Hepatocyte (in vitro differentiated cells): ENCODE measurements at regions not wholly inside any gene's neighbourhood (a gene's known extent, or its start where the extent isn't known, plus 50 kb on each side); places are given as distances from the start of the nearest gene placed in this dataset.

Experiments used
- DNase-seq: peaks from one replicate; pipeline ENCODE4 v3.0.0-alpha.2; 2016; ENCODE audit warnings: low spot score
- H2AFZ ChIP-seq: fragments of 200-600 bp; sonication (generic); 2 replicates; pipeline ENCODE4 v1.6.0; 2016; ENCODE audit warnings: antibody characterized with exemption, mild to moderate bottlenecking
- H3K27ac ChIP-seq: fragments of 200-600 bp; sonication (generic); 2 replicates; pipeline ENCODE4 v1.5.1; 2016; ENCODE audit warnings: mild to moderate bottlenecking
- H3K27me3 ChIP-seq: fragments of 200-600 bp; sonication (generic); 2 replicates; pipeline ENCODE4 v1.6.1; 2016
- H3K36me3 ChIP-seq: fragments of 200-600 bp; sonication (generic); replicated peaks from 2 replicates; pipeline ENCODE4 v1.5.1; 2016; ENCODE audit warnings: low read depth; ENCODE audit not compliant: insufficient read depth
- H3K4me1 ChIP-seq: fragments of 200-600 bp; sonication (generic); 2 replicates; pipeline ENCODE4 v1.5.1; 2016; ENCODE audit warnings: mild to moderate bottlenecking, moderate library complexity; ENCODE audit not compliant: insufficient read depth
- H3K4me2 ChIP-seq: fragments of 200-600 bp; sonication (generic); 2 replicates; pipeline ENCODE4 v1.6.0; 2016
- H3K4me3 ChIP-seq: fragments of 200-600 bp; sonication (generic); 2 replicates; pipeline ENCODE4 v1.5.1; 2016; ENCODE audit warnings: mild to moderate bottlenecking
- H3K79me2 ChIP-seq: fragments of 200-600 bp; sonication (generic); 2 replicates; pipeline ENCODE4 v1.6.0; 2017; ENCODE audit warnings: mild to moderate bottlenecking
- H3K9me2 ChIP-seq: fragments of 200-600 bp; sonication (generic); replicated peaks from 2 replicates; pipeline ENCODE4 v1.6.0; 2017; ENCODE audit warnings: mild to moderate bottlenecking; ENCODE audit not compliant: insufficient read depth
- H3K9me3 ChIP-seq: fragments of 200-600 bp; sonication (generic); 2 replicates; pipeline ENCODE4 v1.5.1; 2016; ENCODE audit warnings: low read depth, mild to moderate bottlenecking
- H4K20me1 ChIP-seq: fragments of 200-600 bp; sonication (generic); 2 replicates; pipeline ENCODE4 v1.6.0; 2016; ENCODE audit warnings: mild to moderate bottlenecking; ENCODE audit not compliant: insufficient read depth, poor library complexity, severe bottlenecking
- EZH2 ChIP-seq: fragments of 200-600 bp; sonication (generic); IDR thresholded peaks from 2 replicates; pipeline ENCODE4 v1.6.1; 2016; ENCODE audit warnings: antibody characterized with exemption, mild to moderate bottlenecking, borderline replicate concordance
- EZH2phosphoT487 ChIP-seq: fragments of 200-600 bp; sonication (generic); IDR thresholded peaks from one replicate; pipeline ENCODE4 v1.6.1; 2018; ENCODE audit warnings: antibody characterized with exemption, mild to moderate bottlenecking, low read depth, moderate library complexity; ENCODE audit not compliant: unreplicated experiment, severe bottlenecking
- WGBS: methylation state at CpG from one replicate; pipeline ENCODE4 v1.1.6; 2016; ENCODE audit warnings: low lambda C conversion rate; ENCODE audit errors: missing lambda C conversion rate; 5-methylcytosine and 5-hydroxymethylcytosine counted together
- TF ChIP-seq, protein P1 (sequence below): fragments of 200-600 bp; sonication (generic); IDR thresholded peaks from 2 replicates; pipeline ENCODE4 v1.5.1; 2016; ENCODE audit warnings: antibody characterized with exemption, mild to moderate bottlenecking; ENCODE audit not compliant: poor library complexity

DNA sequence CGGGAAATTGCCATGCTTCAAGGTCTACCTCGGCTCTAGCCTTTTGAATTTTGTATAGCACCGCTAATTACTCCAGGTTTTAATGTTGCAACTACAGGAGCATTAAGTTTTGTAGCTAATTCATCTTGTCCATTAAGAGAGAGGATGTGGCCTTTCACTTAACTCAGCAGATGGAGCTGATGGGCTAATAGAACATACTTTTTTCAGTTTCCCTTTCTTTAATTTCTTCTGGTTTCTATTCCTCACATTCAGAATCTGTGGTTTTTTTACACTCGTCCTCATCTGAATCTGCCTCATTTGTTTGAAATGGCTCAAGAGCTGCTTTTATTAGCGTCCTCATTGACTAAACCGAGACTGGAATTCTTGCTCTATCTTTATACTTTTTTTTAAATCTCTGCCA is 2085.7 kb upstream of the C9orf72 start:
- Histone ChIP-seq H3K36me3 (no peaks in the 10 kb centered on the region), H3K79me2 (no peaks in the 10 kb centered on the region), H3K27ac (no peak overlapping the region), H3K9me2 (no peaks in the 10 kb centered on the region), H2AFZ (no peak overlapping the region), H4K20me1 (no peaks in the 10 kb centered on the region), H3K4me1 (no peaks in the 10 kb centered on the region), H3K4me2 (no peak overlapping the region), H3K4me3 (no peak overlapping the region), H3K9me3 (no peaks in the 10 kb centered on the region), H3K27me3 (no peaks in the 10 kb centered on the region)
- WGBS: 87% methylated on average over 6 of the region's 6 CpGs
- TF ChIP-seq EZH2 (no peak), EZH2phosphoT487 (no peak)
- TF ChIP-seq, protein P1, sequence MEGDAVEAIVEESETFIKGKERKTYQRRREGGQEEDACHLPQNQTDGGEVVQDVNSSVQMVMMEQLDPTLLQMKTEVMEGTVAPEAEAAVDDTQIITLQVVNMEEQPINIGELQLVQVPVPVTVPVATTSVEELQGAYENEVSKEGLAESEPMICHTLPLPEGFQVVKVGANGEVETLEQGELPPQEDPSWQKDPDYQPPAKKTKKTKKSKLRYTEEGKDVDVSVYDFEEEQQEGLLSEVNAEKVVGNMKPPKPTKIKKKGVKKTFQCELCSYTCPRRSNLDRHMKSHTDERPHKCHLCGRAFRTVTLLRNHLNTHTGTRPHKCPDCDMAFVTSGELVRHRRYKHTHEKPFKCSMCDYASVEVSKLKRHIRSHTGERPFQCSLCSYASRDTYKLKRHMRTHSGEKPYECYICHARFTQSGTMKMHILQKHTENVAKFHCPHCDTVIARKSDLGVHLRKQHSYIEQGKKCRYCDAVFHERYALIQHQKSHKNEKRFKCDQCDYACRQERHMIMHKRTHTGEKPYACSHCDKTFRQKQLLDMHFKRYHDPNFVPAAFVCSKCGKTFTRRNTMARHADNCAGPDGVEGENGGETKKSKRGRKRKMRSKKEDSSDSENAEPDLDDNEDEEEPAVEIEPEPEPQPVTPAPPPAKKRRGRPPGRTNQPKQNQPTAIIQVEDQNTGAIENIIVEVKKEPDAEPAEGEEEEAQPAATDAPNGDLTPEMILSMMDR: no peak
- no peak for DNase-seq

DNA sequence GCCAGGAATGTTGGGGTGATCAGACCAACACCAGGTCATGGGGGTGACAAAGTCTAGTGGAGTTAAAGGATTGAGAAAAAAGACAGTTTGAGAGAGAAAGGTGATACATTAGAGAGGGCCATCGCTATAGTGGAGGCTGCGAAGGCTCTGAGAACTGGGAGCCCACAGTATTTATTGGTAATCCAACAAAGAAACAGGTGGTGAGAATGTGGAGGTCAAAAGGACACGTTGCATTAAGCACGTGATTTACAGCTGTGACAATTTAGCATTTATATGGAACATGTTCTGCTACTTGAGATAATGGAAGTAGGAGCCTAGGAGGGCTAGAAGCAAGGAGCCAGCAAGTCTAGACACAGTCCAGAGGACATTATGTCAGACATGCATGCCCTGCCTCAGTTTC is 2086.5 kb upstream of the C9orf72 start:
- Histone ChIP-seq H3K4me3 (no peak overlapping the region), H3K79me2 (no peaks in the 10 kb centered on the region), H3K9me3 (no peaks in the 10 kb centered on the region), H3K27me3 (no peaks in the 10 kb centered on the region), H2AFZ (no peak overlapping the region), H4K20me1 (no peaks in the 10 kb centered on the region), H3K27ac (no peak overlapping the region), H3K4me2 (no peak overlapping the region), H3K9me2 (no peaks in the 10 kb centered on the region), H3K36me3 (no peaks in the 10 kb centered on the region), H3K4me1 (no peaks in the 10 kb centered on the region)
- WGBS: 72% methylated on average over 4 of the region's 4 CpGs
- DNase-seq: no peak
- TF ChIP-seq EZH2: no peak

DNA sequence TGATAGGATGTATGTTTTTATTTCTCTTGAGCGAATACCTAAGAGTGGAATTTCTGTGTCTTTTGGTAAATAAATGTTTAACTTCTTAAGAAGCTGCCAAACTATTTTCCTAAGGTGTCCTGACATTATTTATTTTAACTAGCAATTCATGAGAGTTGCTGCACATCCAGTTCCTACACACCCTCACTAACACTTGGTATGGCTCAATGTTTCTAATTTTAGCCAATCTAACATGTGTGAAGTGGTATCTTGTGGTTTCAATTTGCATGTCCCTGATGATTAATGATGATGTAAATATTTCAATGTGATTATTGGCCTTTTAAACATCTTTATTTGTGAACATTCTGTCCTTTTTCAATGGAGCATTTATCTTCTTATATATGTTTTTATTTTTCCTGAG is 2095.5 kb upstream of the C9orf72 start:
- DNase-seq: no peak
- TF ChIP-seq EZH2phosphoT487 (no peak), EZH2 (no peak)
- TF ChIP-seq, protein P1: no peak
- no peak overlapping the region for H2AFZ ChIP-seq
- H3K4me1 ChIP-seq: no peaks in the 10 kb centered on the region
- no peaks in the 10 kb centered on the region for H3K9me2 ChIP-seq
- no peak overlapping the region for H3K27ac ChIP-seq
- no peaks in the 10 kb centered on the region for H3K79me2 ChIP-seq
- H4K20me1 ChIP-seq: no peaks in the 10 kb centered on the region
- H3K4me3 ChIP-seq: no peak overlapping the region
- no peaks in the 10 kb centered on the region for H3K9me3 ChIP-seq
- WGBS: 70% methylated on average over 1 of the region's 1 CpG
- no peaks in the 10 kb centered on the region for H3K27me3 ChIP-seq
- H3K4me2 ChIP-seq: no peak overlapping the region
- H3K36me3 ChIP-seq: no peaks in the 10 kb centered on the region

DNA sequence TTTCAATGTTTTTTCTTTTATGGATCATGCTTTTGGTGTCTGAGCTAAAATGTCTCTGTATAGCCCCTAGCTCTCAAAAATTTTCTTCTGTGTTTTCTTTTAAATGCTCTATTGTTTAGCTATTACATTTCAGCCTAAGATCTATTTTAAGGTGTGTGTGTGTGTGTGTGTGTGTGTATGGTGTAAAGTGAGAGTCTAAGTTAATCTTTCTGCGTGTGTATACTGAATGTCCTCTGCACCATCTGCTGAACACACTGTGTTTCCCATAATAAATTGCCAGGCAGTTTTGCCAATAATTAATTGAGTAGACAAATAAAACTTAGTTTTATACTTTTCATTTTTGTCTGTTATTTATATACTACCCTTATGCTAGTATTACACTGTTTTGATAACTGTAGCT is 2096.3 kb upstream of the C9orf72 start:
- DNase-seq: no peak
- no peaks in the 10 kb centered on the region for H3K27me3 ChIP-seq
- H3K9me3 ChIP-seq: no peaks in the 10 kb centered on the region
- no peak overlapping the region for H3K27ac ChIP-seq
- H3K9me2 ChIP-seq: no peaks in the 10 kb centered on the region
- H3K36me3 ChIP-seq: no peaks in the 10 kb centered on the region
- H3K79me2 ChIP-seq: no peaks in the 10 kb centered on the region
- H3K4me2 ChIP-seq: no peak overlapping the region
- H3K4me1 ChIP-seq: no peaks in the 10 kb centered on the region
- no peak overlapping the region for H2AFZ ChIP-seq
- 75% methylated on average over 1 of the region's 1 CpG for WGBS
- no peak overlapping the region for H3K4me3 ChIP-seq
- no peak for TF ChIP-seq EZH2phosphoT487
- no peak for TF ChIP-seq EZH2
- TF ChIP-seq, protein P1: no peak
- H4K20me1 ChIP-seq: no peaks in the 10 kb centered on the region
